HEK293 (cell line): ENCODE measurements at regions not wholly inside any gene's neighbourhood (a gene's known extent, or its start where the extent isn't known, plus 50 kb on each side); places are given as distances from the start of the nearest gene placed in this dataset.

Experiments used
- CTCF ChIA-PET: fragments of 350-600 bp; formaldehyde crosslinking; extraction: SDS; loops from one replicate; lab custom pipeline; 2021; ENCODE audit warnings: antibody characterized with exemption; lab: Yijun Ruan, JAX
- POLR2A ChIA-PET: fragments of 300-600 bp; formaldehyde crosslinking; extraction: SDS; loops from one replicate; lab custom pipeline; 2020; ENCODE audit warnings: antibody characterized with exemption, inconsistent platforms; lab: Yijun Ruan, JAX
- H3K27ac ChIP-seq: fragments of 200-500 bp; sonication (Bioruptor generic); 2 replicates; pipeline ENCODE4 v1.5.1; 2014; ENCODE audit warnings: low read depth, low read length, control low read depth, inconsistent platforms; ENCODE audit errors: extremely low read depth
- H3K36me3 ChIP-seq, 2 experiments: fragments of 200-500 bp in 1 of 2; sonication (Bioruptor generic) in 1 of 2; 1 replicate in 1 of 2; 2 replicates in 1 of 2; pipeline ENCODE4 v1.5.1; 2014 to 2017; ENCODE audit warnings: inconsistent platforms in 2 of 2, low read length in 2 of 2; ENCODE audit not compliant: control insufficient read depth in 2 of 2, insufficient read depth in 1 of 2
- H3K4me1 ChIP-seq: fragments of 200-500 bp; sonication (Bioruptor generic); 2 replicates; pipeline ENCODE4 v1.5.1; 2014; ENCODE audit warnings: mild to moderate bottlenecking, low read length, inconsistent platforms; ENCODE audit not compliant: control insufficient read depth, insufficient read depth
- H3K4me3 ChIP-seq: 2 replicates; pipeline ENCODE4 v1.5.1; 2011; ENCODE audit warnings: low read depth, mild to moderate bottlenecking, control low read depth, low read length, moderate library complexity
- H3K9me3 ChIP-seq: fragments of 200-500 bp; sonication (Bioruptor generic); 2 replicates; pipeline ENCODE4 v1.5.1; 2014; ENCODE audit warnings: low read depth, low read length, inconsistent platforms; ENCODE audit not compliant: control insufficient read depth, insufficient read depth
- GLIS2 ChIP-seq: fragments of 450-650 bp; formaldehyde crosslinking; IDR thresholded peaks from 2 replicates; pipeline ENCODE4 v1.5.1; 2016; ENCODE audit warnings: missing biosample characterization, missing genetic modification characterization
- HOXC10 ChIP-seq: sonication (generic); formaldehyde crosslinking; IDR thresholded peaks from 2 replicates; pipeline ENCODE4 v1.8.1; 2023; ENCODE audit warnings: mild to moderate bottlenecking, missing genetic modification reagents
- KLF1 ChIP-seq: fragments of 450-650 bp; formaldehyde crosslinking; IDR thresholded peaks from 2 replicates; pipeline ENCODE4 v1.5.1; 2016; ENCODE audit warnings: missing biosample characterization, missing genetic modification characterization
- KLF8 ChIP-seq: fragments of 450-650 bp; formaldehyde crosslinking; IDR thresholded peaks from 2 replicates; pipeline ENCODE4 v1.5.1; 2016; ENCODE audit warnings: missing biosample characterization, missing genetic modification characterization
- MYNN ChIP-seq: fragments of 450-650 bp; formaldehyde crosslinking; IDR thresholded peaks from 2 replicates; pipeline ENCODE4 v1.5.1; 2016; ENCODE audit warnings: missing biosample characterization, missing genetic modification characterization, borderline replicate concordance
- MZF1 ChIP-seq: fragments of 450-650 bp; formaldehyde crosslinking; IDR thresholded peaks from 2 replicates; pipeline ENCODE4 v1.5.1; 2017; ENCODE audit warnings: missing biosample characterization, missing genetic modification characterization, borderline replicate concordance
- OVOL3 ChIP-seq: fragments of 450-650 bp; formaldehyde crosslinking; IDR thresholded peaks from 2 replicates; pipeline ENCODE4 v1.5.1; 2016; ENCODE audit warnings: missing biosample characterization, missing genetic modification characterization
- REPIN1 ChIP-seq: fragments of 450-650 bp; formaldehyde crosslinking; IDR thresholded peaks from 2 replicates; pipeline ENCODE4 v1.5.1; 2017; ENCODE audit warnings: missing biosample characterization, missing genetic modification characterization, low read depth
- SCRT1 ChIP-seq: fragments of 450-650 bp; formaldehyde crosslinking; IDR thresholded peaks from 2 replicates; pipeline ENCODE4 v1.5.1; 2016; ENCODE audit warnings: missing biosample characterization, missing genetic modification characterization, borderline replicate concordance
- SCRT2 ChIP-seq: fragments of 450-650 bp; formaldehyde crosslinking; IDR thresholded peaks from 2 replicates; pipeline ENCODE4 v1.5.1; 2016; ENCODE audit warnings: missing biosample characterization, missing genetic modification characterization
- TCF7L2 ChIP-seq: IDR thresholded peaks from 2 replicates; pipeline ENCODE4 v1.6.1; 2011; ENCODE audit warnings: low read depth, mild to moderate bottlenecking, inconsistent platforms, low read length, moderate library complexity, borderline replicate concordance
- YY2 ChIP-seq: fragments of 450-650 bp; formaldehyde crosslinking; IDR thresholded peaks from 2 replicates; pipeline ENCODE4 v1.5.1; 2016; ENCODE audit warnings: missing biosample characterization, missing genetic modification characterization
- ZFP41 ChIP-seq: fragments of 450-650 bp; formaldehyde crosslinking; IDR thresholded peaks from 2 replicates; pipeline ENCODE4 v1.5.1; 2016; ENCODE audit warnings: missing biosample characterization, missing genetic modification characterization, borderline replicate concordance
- ZNF2 ChIP-seq: fragments of 450-650 bp; formaldehyde crosslinking; IDR thresholded peaks from 2 replicates; pipeline ENCODE4 v1.5.1; 2016; ENCODE audit warnings: missing biosample characterization, missing genetic modification characterization
- ZNF214 ChIP-seq: fragments of 450-650 bp; formaldehyde crosslinking; IDR thresholded peaks from 2 replicates; pipeline ENCODE4 v1.5.1; 2017; ENCODE audit warnings: missing biosample characterization, mild to moderate bottlenecking, missing genetic modification characterization, borderline replicate concordance
- ZNF248 ChIP-seq: fragments of 450-650 bp; formaldehyde crosslinking; IDR thresholded peaks from 2 replicates; pipeline ENCODE4 v1.5.1; 2017; ENCODE audit warnings: missing biosample characterization, missing genetic modification characterization
- ZNF324 ChIP-seq: fragments of 450-650 bp; formaldehyde crosslinking; IDR thresholded peaks from 2 replicates; pipeline ENCODE4 v1.5.1; 2016; ENCODE audit warnings: missing biosample characterization, missing genetic modification characterization
- ZNF37A ChIP-seq: fragments of 450-650 bp; IDR thresholded peaks from 2 replicates; pipeline ENCODE4 v1.5.1; 2018; ENCODE audit warnings: missing biosample characterization, missing genetic modification characterization
- ZNF391 ChIP-seq: fragments of 450-650 bp; formaldehyde crosslinking; IDR thresholded peaks from 2 replicates; pipeline ENCODE4 v1.5.1; 2016; ENCODE audit warnings: low read depth, missing biosample characterization, missing genetic modification characterization, borderline replicate concordance
- ZNF426 ChIP-seq: fragments of 450-650 bp; formaldehyde crosslinking; IDR thresholded peaks from 2 replicates; pipeline ENCODE4 v1.5.1; 2017; ENCODE audit warnings: missing biosample characterization, missing genetic modification characterization, mild to moderate bottlenecking, inconsistent platforms, moderate library complexity
- ZNF521 ChIP-seq: fragments of 450-650 bp; formaldehyde crosslinking; IDR thresholded peaks from 2 replicates; pipeline ENCODE4 v1.5.1; 2017; ENCODE audit warnings: missing biosample characterization, mild to moderate bottlenecking, missing genetic modification characterization
- ZNF560 ChIP-seq: fragments of 450-650 bp; formaldehyde crosslinking; IDR thresholded peaks from 2 replicates; pipeline ENCODE4 v1.5.1; 2017; ENCODE audit warnings: missing biosample characterization, missing genetic modification characterization, borderline replicate concordance
- ZNF596 ChIP-seq: fragments of 450-650 bp; IDR thresholded peaks from 2 replicates; pipeline ENCODE4 v1.5.0; 2018; ENCODE audit warnings: missing biosample characterization, mild to moderate bottlenecking, missing genetic modification characterization, moderate library complexity
- ZNF624 ChIP-seq: fragments of 450-650 bp; formaldehyde crosslinking; IDR thresholded peaks from 2 replicates; pipeline ENCODE4 v1.5.1; 2017; ENCODE audit warnings: missing biosample characterization, missing genetic modification characterization
- ZNF654 ChIP-seq: fragments of 450-650 bp; formaldehyde crosslinking; IDR thresholded peaks from 2 replicates; pipeline ENCODE4 v1.5.1; 2016; ENCODE audit warnings: low read depth, missing biosample characterization, missing genetic modification characterization
- ZNF658 ChIP-seq: fragments of 450-650 bp; formaldehyde crosslinking; IDR thresholded peaks from 2 replicates; pipeline ENCODE4; 2016; ENCODE audit warnings: missing biosample characterization, missing genetic modification characterization

GRCh38 chr15:91711384-91712033, 142.0 kb upstream of the SLCO3A1 start:
- no peaks in the 10 kb centered on the region for H3K9me3 ChIP-seq
- TF ChIP-seq ZNF214 (tag by site-specific recombination) (no peak), TCF7L2 (no peak), YY2 (no peak), ZFP41 (tag by site-specific recombination) (no peak)
- TF ChIP-seq, all 188 proteins: peak for 0
- Histone ChIP-seq H3K27ac (no peak overlapping the region), H3K36me3 (no peaks in the 10 kb centered on the region), H3K4me3 (no peak overlapping the region), H3K4me1 (no peaks in the 10 kb centered on the region)
- CTCF ChIA-PET: interaction anchor here (0.6 to 1.0 kb wide), 3 partner anchors 255 to 409 kb away, joined by 3 to 4 read pairs (median 3); no protein-coding TSS in a partner anchor
- POLR2A ChIA-PET: no interaction called here

- Histone ChIP-seq H3K9me3 (no peaks in the 10 kb centered on the region), H3K4me3 (no peak overlapping the region), H3K36me3 (no peaks in the 10 kb centered on the region), H3K4me1 (no peaks in the 10 kb centered on the region), H3K27ac (no peak overlapping the region)
- ChIA-PET CTCF (interaction anchor here (0.6 kb wide), 1 partner anchor 254 kb away, joined by 4 read pairs; no protein-coding TSS in a partner anchor), POLR2A (no interaction called here)
- TF ChIP-seq ZNF596 (tag by site-specific recombination) (no peak), ZNF2 (tag by site-specific recombination) (no peak), ZNF521 (tag by site-specific recombination) (no peak)
Measured at GRCh38 chr15:91712286-91712685, 141.2 kb upstream of the SLCO3A1 start.

GRCh38 chr15:91716536-91716935, 137.0 kb upstream of the SLCO3A1 start:
- ChIA-PET POLR2A (no interaction called here), CTCF (interaction anchor here (0.6 to 2.1 kb wide), 2 partner anchors 10 to 12 kb away, joined by 3 to 10 read pairs; no protein-coding TSS in a partner anchor)
- no peak overlapping the region for H3K4me3 ChIP-seq
- H3K4me1 ChIP-seq: no peaks in the 10 kb centered on the region
- no peak for TF ChIP-seq ZNF391
- no peaks in the 10 kb centered on the region for H3K9me3 ChIP-seq
- H3K36me3 ChIP-seq: no peaks in the 10 kb centered on the region
- no peak overlapping the region for H3K27ac ChIP-seq

- H3K27ac ChIP-seq: no peak overlapping the region
- ChIA-PET POLR2A (no interaction called here), CTCF (no interaction called here)
- TF ChIP-seq ZNF37A (tag by site-specific recombination): no peak
- no peak for TF ChIP-seq REPIN1
- TF ChIP-seq OVOL3 (tag by site-specific recombination): no peak
- TF ChIP-seq SCRT2 (tag by site-specific recombination): no peak
- H3K4me3 ChIP-seq: no peak overlapping the region
- no peaks in the 10 kb centered on the region for H3K36me3 ChIP-seq
- no peaks in the 10 kb centered on the region for H3K4me1 ChIP-seq
- H3K9me3 ChIP-seq: no peaks in the 10 kb centered on the region
Measured at GRCh38 chr15:91717811-91718210, 135.7 kb upstream of the SLCO3A1 start.

- Histone ChIP-seq H3K9me3 (no peaks in the 10 kb centered on the region), H3K4me1 (no peaks in the 10 kb centered on the region), H3K36me3 (no peaks in the 10 kb centered on the region), H3K27ac (no peak overlapping the region), H3K4me3 (no peak overlapping the region)
- ChIA-PET POLR2A (no interaction called here), CTCF (interaction anchor here (1.1 to 5.6 kb wide), 2 partner anchors 17 to 132 kb away, joined by 3 to 38 read pairs; no protein-coding TSS in a partner anchor)
- TF ChIP-seq ZNF624 (tag by site-specific recombination) (no peak), KLF8 (tag by site-specific recombination) (no peak), MYNN (tag by site-specific recombination) (no peak), ZNF426 (tag by site-specific recombination) (no peak), SCRT1 (no peak), MZF1 (tag by site-specific recombination) (no peak), ZNF658 (no peak), KLF1 (tag by site-specific recombination) (no peak), ZNF560 (no peak), ZNF324 (tag by site-specific recombination) (no peak), HOXC10 (no peak), ZNF654 (tag by site-specific recombination) (no peak), GLIS2 (tag by site-specific recombination) (no peak), ZNF248 (tag by site-specific recombination) (no peak), ZFP41 (tag by site-specific recombination) (no peak)
Measured at GRCh38 chr15:91723959-91724358, 129.5 kb upstream of the SLCO3A1 start.
